ENCODE measurements at regions not wholly inside any gene's neighbourhood (a gene's known extent, or its start where the extent isn't known, plus 50 kb on each side); places are given as distances from the start of the nearest gene placed in this dataset.

DNA sequence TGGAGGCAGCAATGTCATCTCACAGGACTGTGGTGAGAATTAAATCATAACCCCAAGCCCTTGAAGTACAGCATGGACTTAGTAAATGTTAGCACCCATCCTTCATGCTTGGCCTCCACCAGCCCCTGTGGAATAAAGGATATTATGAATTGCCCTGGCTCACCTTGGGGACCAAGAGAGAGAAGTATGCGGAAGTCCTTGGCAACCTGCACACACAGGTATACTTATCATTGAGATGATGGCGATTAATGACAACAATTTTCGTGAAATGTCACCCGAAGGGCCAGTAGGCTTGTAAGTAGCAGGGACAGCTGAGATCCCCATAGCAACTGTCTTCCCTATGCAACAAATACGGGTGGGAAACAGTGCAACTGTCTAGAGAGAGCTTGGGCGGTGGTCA lies 102.0 kb downstream of the FAM43A start:
- 90 to 93% methylated on average over 2 to 6 of the region's 6 CpGs for WGBS, 2 donors (ENCODE audit: low coverage in 1 of 2)
- H3K4me3 ChIP-seq: no peak overlapping the region
- no peak overlapping the region for H3K27ac ChIP-seq
- no peaks in the 10 kb centered on the region for H3K36me3 ChIP-seq
- H3K9me3 ChIP-seq: no peaks in the 10 kb centered on the region
- TF ChIP-seq EP300 (IDR thresholded peaks at IDR 0.05; ENCODE audit: low read depth) (no peak), POLR2A (IDR thresholded peaks at IDR 0.05) (no peak), POLR2AphosphoS5 (IDR thresholded peaks at IDR 0.05) (no peak)
- TF ChIP-seq, protein P1, sequence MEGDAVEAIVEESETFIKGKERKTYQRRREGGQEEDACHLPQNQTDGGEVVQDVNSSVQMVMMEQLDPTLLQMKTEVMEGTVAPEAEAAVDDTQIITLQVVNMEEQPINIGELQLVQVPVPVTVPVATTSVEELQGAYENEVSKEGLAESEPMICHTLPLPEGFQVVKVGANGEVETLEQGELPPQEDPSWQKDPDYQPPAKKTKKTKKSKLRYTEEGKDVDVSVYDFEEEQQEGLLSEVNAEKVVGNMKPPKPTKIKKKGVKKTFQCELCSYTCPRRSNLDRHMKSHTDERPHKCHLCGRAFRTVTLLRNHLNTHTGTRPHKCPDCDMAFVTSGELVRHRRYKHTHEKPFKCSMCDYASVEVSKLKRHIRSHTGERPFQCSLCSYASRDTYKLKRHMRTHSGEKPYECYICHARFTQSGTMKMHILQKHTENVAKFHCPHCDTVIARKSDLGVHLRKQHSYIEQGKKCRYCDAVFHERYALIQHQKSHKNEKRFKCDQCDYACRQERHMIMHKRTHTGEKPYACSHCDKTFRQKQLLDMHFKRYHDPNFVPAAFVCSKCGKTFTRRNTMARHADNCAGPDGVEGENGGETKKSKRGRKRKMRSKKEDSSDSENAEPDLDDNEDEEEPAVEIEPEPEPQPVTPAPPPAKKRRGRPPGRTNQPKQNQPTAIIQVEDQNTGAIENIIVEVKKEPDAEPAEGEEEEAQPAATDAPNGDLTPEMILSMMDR (IDR thresholded peaks at IDR 0.05): no peak
- DNase-seq: no peak
- intact Hi-C loops (cut with DNase I; ENCODE audit: low total_unique reads) (no loop called here), in situ Hi-C loops (cut with MboI; ENCODE audit: low pct_ligation_motif_present in 1 of 4, low pct_unique_long_range_greater_than_20kb in 1 of 4, low sequenced_read_pairs in 3 of 4) (no loop called here)
- no peaks in the 10 kb centered on the region for H3K27me3 ChIP-seq
- H3K4me1 ChIP-seq: no peaks in the 10 kb centered on the region

DNA sequence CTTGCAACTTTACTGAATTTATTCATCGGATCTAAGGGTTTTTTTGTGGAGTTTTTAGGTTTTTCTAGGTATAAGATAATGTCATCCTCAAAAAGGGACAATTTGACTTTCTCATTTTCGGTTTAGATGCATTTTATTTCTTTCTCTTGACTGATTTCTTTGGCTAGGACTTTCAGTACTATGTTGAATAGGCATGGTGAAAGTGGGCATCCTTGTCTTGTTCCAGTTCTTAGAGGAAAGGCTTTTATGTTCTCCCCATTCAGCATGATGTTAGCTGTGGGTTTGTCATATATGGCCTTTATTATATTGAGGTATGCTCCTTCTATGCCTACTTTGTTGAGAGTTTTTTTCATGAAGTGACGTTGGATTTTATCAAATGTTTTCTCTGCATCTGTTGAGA lies 106.7 kb downstream of the FAM43A start:
- intact Hi-C loops (cut with DNase I; ENCODE audit: low total_unique reads) (no loop called here), in situ Hi-C loops (cut with MboI; ENCODE audit: low pct_ligation_motif_present in 1 of 4, low pct_unique_long_range_greater_than_20kb in 1 of 4, low sequenced_read_pairs in 3 of 4) (no loop called here)
- no peak for TF ChIP-seq POLR2A (IDR thresholded peaks at IDR 0.05)
- no peak for TF ChIP-seq POLR2AphosphoS5 (IDR thresholded peaks at IDR 0.05)
- no peak for TF ChIP-seq EP300 (IDR thresholded peaks at IDR 0.05; ENCODE audit: low read depth)
- TF ChIP-seq, protein P1 (IDR thresholded peaks at IDR 0.05): no peak
- H3K9me3 ChIP-seq: no peaks in the 10 kb centered on the region
- no peak for DNase-seq
- no peak overlapping the region for H3K4me3 ChIP-seq
- H3K27ac ChIP-seq: no peak overlapping the region
- H3K4me1 ChIP-seq: no peaks in the 10 kb centered on the region
- no peaks in the 10 kb centered on the region for H3K27me3 ChIP-seq
- H3K36me3 ChIP-seq: no peaks in the 10 kb centered on the region
- WGBS, 2 donors (ENCODE audit: low coverage in 1 of 2): 73 to 100% methylated on average over 1 to 3 of the region's 3 CpGs

DNA sequence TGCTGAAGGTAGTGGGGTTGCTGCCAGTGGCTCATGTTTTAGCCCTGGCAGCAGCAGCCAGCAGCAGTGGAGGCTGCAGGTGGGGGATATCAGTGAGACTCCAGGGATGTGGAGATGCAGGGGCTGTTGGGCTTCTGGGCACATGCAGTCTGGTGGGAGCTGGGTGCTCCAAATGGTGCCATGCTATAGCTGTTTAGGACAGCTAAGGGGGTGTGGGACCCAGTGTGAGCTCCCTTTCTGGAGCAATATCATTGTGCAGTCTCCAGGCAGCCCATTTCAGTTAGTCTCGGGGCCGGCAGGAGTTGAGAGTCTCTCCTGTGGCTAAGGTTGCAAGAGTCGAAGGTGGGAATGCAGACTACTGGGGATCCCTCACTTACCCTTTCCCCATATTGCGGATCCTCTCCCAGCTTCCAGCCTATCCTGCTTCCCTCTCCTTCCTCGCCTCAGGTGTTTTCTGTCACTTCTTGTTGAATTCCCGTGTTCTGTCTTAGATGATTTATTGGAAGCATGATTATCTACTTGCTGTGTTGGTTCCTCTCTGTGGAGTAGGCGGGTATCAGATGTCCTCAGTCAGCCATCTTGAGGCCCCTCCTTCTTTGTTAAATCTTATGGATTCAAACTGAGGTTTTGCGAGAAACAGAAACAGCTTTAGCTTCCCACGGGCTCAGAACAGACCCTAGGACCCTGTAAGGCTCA lies 112.0 kb downstream of the FAM43A start:
- no peak for TF ChIP-seq POLR2AphosphoS5 (IDR thresholded peaks at IDR 0.05)
- TF ChIP-seq, protein P1 (IDR thresholded peaks at IDR 0.05): no peak
- no peak for TF ChIP-seq EP300 (IDR thresholded peaks at IDR 0.05; ENCODE audit: low read depth)
- TF ChIP-seq POLR2A (IDR thresholded peaks at IDR 0.05): no peak
- no peaks in the 10 kb centered on the region for H3K27me3 ChIP-seq
- DNase-seq: no peak
- H3K4me3 ChIP-seq: no peak overlapping the region
- WGBS, 2 donors (ENCODE audit: low coverage in 1 of 2): 77 to 91% methylated on average over 3 to 9 of the region's 9 CpGs
- no peaks in the 10 kb centered on the region for H3K4me1 ChIP-seq
- intact Hi-C loops (cut with DNase I; ENCODE audit: low total_unique reads) (no loop called here), in situ Hi-C loops (cut with MboI; ENCODE audit: low pct_ligation_motif_present in 1 of 4, low pct_unique_long_range_greater_than_20kb in 1 of 4, low sequenced_read_pairs in 3 of 4) (no loop called here)
- no peaks in the 10 kb centered on the region for H3K36me3 ChIP-seq
- H3K9me3 ChIP-seq: no peaks in the 10 kb centered on the region
- no peak overlapping the region for H3K27ac ChIP-seq

- TF ChIP-seq, protein P1 (IDR thresholded peaks at IDR 0.05): no peak
- TF ChIP-seq EP300 (IDR thresholded peaks at IDR 0.05; ENCODE audit: low read depth) (no peak), POLR2AphosphoS5 (IDR thresholded peaks at IDR 0.05) (no peak), POLR2A (IDR thresholded peaks at IDR 0.05) (no peak)
- Histone ChIP-seq H3K9me3 (no peaks in the 10 kb centered on the region), H3K27ac (no peak overlapping the region), H3K4me1 (no peaks in the 10 kb centered on the region), H3K4me3 (no peak overlapping the region), H3K27me3 (peaks cover 4% of the 10 kb centered on the region), H3K36me3 (no peaks in the 10 kb centered on the region)
- whole genome bisulfite sequencing, 2 donors (ENCODE audit: low coverage in 1 of 2): 97 to 98% methylated on average over 5 of the region's 5 CpGs
- intact Hi-C loops (cut with DNase I; ENCODE audit: low total_unique reads): no loop called here
- DNase-seq: no peak
- in situ Hi-C loops (cut with MboI; ENCODE audit: low pct_ligation_motif_present in 1 of 4, low pct_unique_long_range_greater_than_20kb in 1 of 4, low sequenced_read_pairs in 3 of 4): no loop called here
Observed at GRCh38 chr3:194798486-194798885, 112.8 kb downstream of the FAM43A start.

Data from transverse colon (tissue), 4 donors.